22Rv1 (cell line): ENCODE measurements at regions not wholly inside any gene's neighbourhood (a gene's known extent, or its start where the extent isn't known, plus 50 kb on each side); places are given as distances from the start of the nearest gene placed in this dataset.

Experiments used
- ZFX ChIP-seq: fragments of 450-650 bp; IDR thresholded peaks from 2 replicates; pipeline ENCODE4 v1.6.1; 2017; ENCODE audit warnings: antibody characterized with exemption, borderline replicate concordance
- TF ChIP-seq, protein P1 (sequence below): fragments of 450-650 bp; IDR thresholded peaks from 2 replicates; pipeline ENCODE4 v1.5.1; 2017; ENCODE audit warnings: mild to moderate bottlenecking

DNA sequence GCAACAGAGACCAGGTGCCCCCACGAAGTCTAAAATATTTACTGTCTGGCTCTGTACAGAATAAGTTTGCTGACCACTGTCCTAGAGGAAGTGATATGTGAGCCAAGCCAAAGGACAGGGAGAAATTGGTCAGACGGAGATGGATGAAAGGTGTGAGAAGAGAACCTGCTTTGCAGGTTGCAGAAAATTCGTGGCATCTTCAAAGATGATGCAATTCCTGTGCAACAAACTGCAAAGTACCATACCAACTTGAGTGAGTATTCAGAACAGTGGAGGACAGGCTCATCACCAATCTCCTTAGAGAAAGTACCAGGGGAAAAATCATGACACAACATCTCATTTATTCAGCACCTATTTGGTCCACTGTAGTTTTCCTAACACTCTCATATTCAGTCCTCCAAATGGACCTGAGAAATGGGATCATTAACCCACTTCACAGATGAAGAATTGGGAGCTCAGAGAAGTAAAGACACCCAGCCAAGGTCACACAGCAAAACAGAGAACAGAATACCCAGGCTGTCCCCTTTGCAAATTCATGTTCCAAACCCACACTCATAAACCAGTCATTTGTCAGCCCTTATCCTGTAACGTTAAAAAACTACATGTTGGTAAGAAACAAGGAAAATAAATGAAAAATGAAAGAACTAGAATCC lies 536.8 kb downstream of the MIAT start:
- TF ChIP-seq, protein P1, sequence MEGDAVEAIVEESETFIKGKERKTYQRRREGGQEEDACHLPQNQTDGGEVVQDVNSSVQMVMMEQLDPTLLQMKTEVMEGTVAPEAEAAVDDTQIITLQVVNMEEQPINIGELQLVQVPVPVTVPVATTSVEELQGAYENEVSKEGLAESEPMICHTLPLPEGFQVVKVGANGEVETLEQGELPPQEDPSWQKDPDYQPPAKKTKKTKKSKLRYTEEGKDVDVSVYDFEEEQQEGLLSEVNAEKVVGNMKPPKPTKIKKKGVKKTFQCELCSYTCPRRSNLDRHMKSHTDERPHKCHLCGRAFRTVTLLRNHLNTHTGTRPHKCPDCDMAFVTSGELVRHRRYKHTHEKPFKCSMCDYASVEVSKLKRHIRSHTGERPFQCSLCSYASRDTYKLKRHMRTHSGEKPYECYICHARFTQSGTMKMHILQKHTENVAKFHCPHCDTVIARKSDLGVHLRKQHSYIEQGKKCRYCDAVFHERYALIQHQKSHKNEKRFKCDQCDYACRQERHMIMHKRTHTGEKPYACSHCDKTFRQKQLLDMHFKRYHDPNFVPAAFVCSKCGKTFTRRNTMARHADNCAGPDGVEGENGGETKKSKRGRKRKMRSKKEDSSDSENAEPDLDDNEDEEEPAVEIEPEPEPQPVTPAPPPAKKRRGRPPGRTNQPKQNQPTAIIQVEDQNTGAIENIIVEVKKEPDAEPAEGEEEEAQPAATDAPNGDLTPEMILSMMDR = no peak
- no peak for TF ChIP-seq ZFX
